CD4-positive, CD25-positive, alpha-beta regulatory T cell (primary cell): ENCODE measurements at regions not wholly inside any gene's neighbourhood (a gene's known extent, or its start where the extent isn't known, plus 50 kb on each side); places are given as distances from the start of the nearest gene placed in this dataset.

Source experiments
- ATAC-seq, 2 donors: fragments of 150-1000 bp; cut with Tn5 transposase; one replicate each; pipeline ENCODE4 v1.10.0; 2021; ENCODE audit warnings: low read depth in 2 of 2, moderate number of reproducible peaks in 2 of 2, moderate library complexity in 1 of 2
- DNase-seq, 3 donors: peaks; one replicate each; pipeline versions ENCODE4 v3.0.0 to v3.0.0-alpha.2; 2012 to 2022; ENCODE audit warnings: mixed read lengths in 1 of 3
- H3K27ac ChIP-seq: one replicate; pipeline ENCODE4 v1.7.0; 2013; ENCODE audit warnings: mild to moderate bottlenecking, low read length; ENCODE audit not compliant: insufficient read depth, poor library complexity, severe bottlenecking
- H3K27me3 ChIP-seq: one replicate; pipeline ENCODE4 v1.7.0; 2013; ENCODE audit warnings: low read length; ENCODE audit not compliant: control insufficient read depth, insufficient read depth
- H3K36me3 ChIP-seq: one replicate; pipeline ENCODE4 v1.7.0; 2013; ENCODE audit warnings: mild to moderate bottlenecking, low read length, moderate library complexity; ENCODE audit not compliant: control insufficient read depth, insufficient read depth
- H3K4me1 ChIP-seq: 2 replicates; pipeline ENCODE4 v1.7.0; 2013; ENCODE audit warnings: mild to moderate bottlenecking, low read length; ENCODE audit not compliant: insufficient read depth, control insufficient read depth, poor library complexity, severe bottlenecking
- H3K4me3 ChIP-seq: one replicate; pipeline ENCODE4 v1.7.0; 2013; ENCODE audit warnings: low read depth, mild to moderate bottlenecking, low read length, moderate library complexity
- H3K9me3 ChIP-seq, 2 experiments: 1 replicate in 1 of 2; 2 replicates in 1 of 2; pipeline ENCODE4 v1.7.0; 2013; ENCODE audit warnings: low read length in 2 of 2, mild to moderate bottlenecking in 1 of 2, moderate library complexity in 1 of 2; ENCODE audit not compliant: control insufficient read depth in 2 of 2
- H3K27ac Mint-ChIP-seq, 3 donors: one replicate each; pipeline ENCODE4 v1.8.0; 2020 to 2022; ENCODE audit warnings: mild to moderate bottlenecking in 3 of 3, mixed read lengths in 3 of 3, moderate library complexity in 2 of 3
- H3K27me3 Mint-ChIP-seq: one replicate; pipeline ENCODE4 v1.8.0; 2022; ENCODE audit warnings: mild to moderate bottlenecking, mixed read lengths
- H3K36me3 Mint-ChIP-seq: one replicate; pipeline ENCODE4 v1.8.0; 2020; ENCODE audit warnings: mixed read lengths
- H3K4me1 Mint-ChIP-seq, 4 donors: one replicate each; pipeline ENCODE4 v1.8.0; 2020 to 2022; ENCODE audit warnings: mixed read lengths in 4 of 4, mild to moderate bottlenecking in 1 of 4
- H3K4me3 Mint-ChIP-seq, 4 donors: one replicate each; pipeline ENCODE4 v1.8.0; 2020 to 2022; ENCODE audit warnings: mild to moderate bottlenecking in 4 of 4, mixed read lengths in 4 of 4, moderate library complexity in 3 of 4
- H3K9me3 Mint-ChIP-seq, 7 donors: one replicate each; pipeline ENCODE4 v1.8.0; 2020 to 2022; ENCODE audit warnings: mixed read lengths in 7 of 7, mild to moderate bottlenecking in 3 of 7, moderate library complexity in 2 of 7

- Mint-ChIP-seq H3K36me3 (no peaks in the 10 kb centered on the region), H3K27ac (no peak overlapping the region)
- H3K36me3 ChIP-seq: no peaks in the 10 kb centered on the region
Observed at GRCh38 chr1:201633811-201634210, 94.9 kb downstream of the NAV1 start.

GRCh38 chr1:201634261-201634660 lies 95.3 kb downstream of the NAV1 start:
- Histone ChIP-seq H3K4me3 (no peak overlapping the region), H3K4me1 (no peaks in the 10 kb centered on the region), H3K27me3 (no peaks in the 10 kb centered on the region), H3K27ac (no peak overlapping the region), H3K36me3 (no peaks in the 10 kb centered on the region), H3K9me3 (no peaks in the 10 kb centered on the region)
- DNase-seq: no peak
- no peaks in the 10 kb centered on the region for H3K4me1 Mint-ChIP-seq
- H3K36me3 Mint-ChIP-seq: no peaks in the 10 kb centered on the region
- no peak overlapping the region for H3K27ac Mint-ChIP-seq
- H3K4me3 Mint-ChIP-seq: no peak overlapping the region
- no peak for ATAC-seq
- no peaks in the 10 kb centered on the region for H3K9me3 Mint-ChIP-seq
- no peaks in the 10 kb centered on the region for H3K27me3 Mint-ChIP-seq

More at GRCh38 chr1:201633811-201634210, 94.9 kb downstream of the NAV1 start:
- Mint-ChIP-seq H3K4me3 (no peak overlapping the region), H3K4me1 (no peaks in the 10 kb centered on the region), H3K27me3 (no peaks in the 10 kb centered on the region), H3K9me3 (no peaks in the 10 kb centered on the region)
- DNase-seq: no peak
- Histone ChIP-seq H3K4me3 (no peak overlapping the region), H3K27me3 (no peaks in the 10 kb centered on the region), H3K9me3 (no peaks in the 10 kb centered on the region), H3K4me1 (no peaks in the 10 kb centered on the region), H3K27ac (no peak overlapping the region)
- ATAC-seq: no peak

DNA sequence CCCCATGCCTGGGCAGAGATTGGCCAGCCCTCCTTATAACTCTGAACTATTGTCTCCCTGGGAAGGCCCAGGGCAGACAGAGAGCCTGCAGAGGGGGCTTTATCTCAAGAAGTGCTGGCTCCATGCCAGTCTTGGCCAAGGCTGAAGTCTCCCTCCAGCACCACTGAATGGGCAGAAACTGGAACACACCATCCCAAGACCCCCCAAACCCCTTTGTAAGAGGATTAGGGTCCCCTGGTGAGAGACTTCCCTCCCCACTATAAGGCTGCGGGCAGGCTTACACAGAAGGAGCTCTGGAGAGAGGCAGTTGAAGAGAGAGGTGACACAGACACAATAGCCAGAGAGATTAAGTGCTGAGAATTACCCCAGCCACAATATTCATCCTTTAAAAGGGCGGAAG lies 97.2 kb downstream of the NAV1 start:
- Mint-ChIP-seq H3K9me3 (no peaks in the 10 kb centered on the region), H3K4me3 (no peak overlapping the region), H3K27ac (no peak overlapping the region), H3K27me3 (no peaks in the 10 kb centered on the region), H3K36me3 (no peaks in the 10 kb centered on the region), H3K4me1 (no peaks in the 10 kb centered on the region)
- Histone ChIP-seq H3K27me3 (no peaks in the 10 kb centered on the region), H3K36me3 (no peaks in the 10 kb centered on the region), H3K4me3 (no peak overlapping the region), H3K27ac (no peak overlapping the region), H3K9me3 (no peaks in the 10 kb centered on the region), H3K4me1 (no peaks in the 10 kb centered on the region)
- ATAC-seq (no peak), DNase-seq (no peak)

- Histone ChIP-seq H3K27ac (no peak overlapping the region), H3K27me3 (no peaks in the 10 kb centered on the region), H3K4me1 (no peaks in the 10 kb centered on the region), H3K9me3 (no peaks in the 10 kb centered on the region), H3K4me3 (no peak overlapping the region), H3K36me3 (no peaks in the 10 kb centered on the region)
- Mint-ChIP-seq H3K4me1 (no peaks in the 10 kb centered on the region), H3K4me3 (no peak overlapping the region), H3K27me3 (no peaks in the 10 kb centered on the region), H3K27ac (no peak overlapping the region), H3K9me3 (no peaks in the 10 kb centered on the region), H3K36me3 (no peaks in the 10 kb centered on the region)
- ATAC-seq (no peak), DNase-seq (no peak)
Observed at GRCh38 chr1:201636510-201636971, 97.6 kb downstream of the NAV1 start.

DNA sequence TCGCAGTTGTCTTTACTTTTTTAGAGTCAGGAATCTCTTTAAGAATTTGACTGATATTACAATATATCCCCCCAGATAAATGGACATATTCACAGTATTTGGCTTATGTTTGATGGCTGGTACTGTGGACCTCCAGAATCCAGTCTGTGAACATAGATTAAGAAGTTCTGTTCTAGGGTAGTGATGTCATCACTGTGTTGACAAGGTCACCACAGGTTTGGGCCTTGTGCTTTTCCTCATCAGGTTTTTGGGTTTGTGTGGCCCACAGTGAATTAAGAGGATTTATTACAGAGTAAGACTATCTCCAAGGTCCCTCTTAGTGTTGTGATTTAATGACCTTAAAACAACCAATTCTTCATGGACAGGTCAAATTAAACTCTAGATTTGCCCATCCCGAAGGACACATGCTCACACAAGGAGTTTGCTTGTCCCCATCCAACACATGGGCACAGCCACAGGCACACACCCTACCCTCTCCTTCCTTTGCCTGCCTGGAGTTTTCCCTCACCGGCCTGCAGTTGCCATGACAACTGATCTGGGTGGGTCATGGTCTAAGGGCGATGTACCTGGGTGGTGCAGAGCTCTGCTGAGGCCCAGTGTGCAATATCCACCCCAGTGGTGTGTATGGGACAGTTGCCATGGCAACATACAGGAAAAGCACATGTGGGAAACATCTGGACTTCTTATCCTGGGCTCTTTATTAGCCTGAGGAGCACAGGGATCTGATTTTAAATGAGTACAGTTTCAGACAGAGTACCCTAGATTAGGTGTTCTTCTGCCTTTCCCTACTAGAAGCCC lies 98.6 kb downstream of the NAV1 start:
- Histone ChIP-seq H3K27me3 (no peaks in the 10 kb centered on the region), H3K4me3 (no peak overlapping the region), H3K27ac (no peak overlapping the region), H3K9me3 (no peaks in the 10 kb centered on the region), H3K36me3 (no peaks in the 10 kb centered on the region), H3K4me1 (no peaks in the 10 kb centered on the region)
- ATAC-seq (no peak), DNase-seq (no peak)
- H3K4me3 Mint-ChIP-seq: no peak overlapping the region
- no peak overlapping the region for H3K27ac Mint-ChIP-seq
- no peaks in the 10 kb centered on the region for H3K27me3 Mint-ChIP-seq
- H3K36me3 Mint-ChIP-seq: no peaks in the 10 kb centered on the region
- no peaks in the 10 kb centered on the region for H3K9me3 Mint-ChIP-seq
- no peaks in the 10 kb centered on the region for H3K4me1 Mint-ChIP-seq

- Histone ChIP-seq H3K27ac (no peak overlapping the region), H3K36me3 (no peaks in the 10 kb centered on the region), H3K4me1 (no peaks in the 10 kb centered on the region), H3K4me3 (no peak overlapping the region), H3K27me3 (no peaks in the 10 kb centered on the region), H3K9me3 (no peaks in the 10 kb centered on the region)
- DNase-seq: no peak
- Mint-ChIP-seq H3K27ac (no peak overlapping the region), H3K4me1 (no peaks in the 10 kb centered on the region), H3K27me3 (peaks cover 4% of the 10 kb centered on the region), H3K4me3 (no peak overlapping the region), H3K36me3 (peaks cover under 1% of the 10 kb centered on the region), H3K9me3 (no peaks in the 10 kb centered on the region)
- no peak for ATAC-seq
Observed at GRCh38 chr1:201639391-201639790, 100.5 kb downstream of the NAV1 start.

DNA sequence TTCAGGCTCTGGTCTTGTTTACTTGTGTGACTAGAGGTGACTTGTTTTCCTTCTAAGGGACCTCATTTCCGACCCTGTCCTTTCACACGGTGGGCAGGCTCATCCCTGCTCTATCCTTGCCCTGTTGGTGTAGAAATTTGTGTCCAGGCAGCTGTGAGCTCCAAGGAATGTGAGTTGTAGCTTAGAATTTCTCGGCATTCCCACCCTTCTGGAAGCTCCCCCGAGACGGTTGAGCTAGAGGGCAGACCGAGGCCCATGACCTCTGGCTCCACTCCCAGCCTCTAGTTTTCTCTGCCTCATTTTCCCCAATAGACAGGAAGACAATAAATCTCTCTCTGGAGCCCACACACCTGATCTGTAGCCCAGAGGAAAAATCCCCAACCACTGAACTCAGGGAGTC lies 100.9 kb downstream of the NAV1 start:
- Mint-ChIP-seq H3K36me3 (peaks cover 4% of the 10 kb centered on the region), H3K27me3 (peaks cover 6% of the 10 kb centered on the region), H3K9me3 (no peaks in the 10 kb centered on the region), H3K27ac (no peak overlapping the region), H3K4me1 (no peaks in the 10 kb centered on the region), H3K4me3 (no peak overlapping the region)
- no peaks in the 10 kb centered on the region for H3K4me1 ChIP-seq
- H3K9me3 ChIP-seq: no peaks in the 10 kb centered on the region
- no peaks in the 10 kb centered on the region for H3K36me3 ChIP-seq
- H3K4me3 ChIP-seq: no peak overlapping the region
- ATAC-seq (no peak), DNase-seq (no peak)
- H3K27ac ChIP-seq: no peak overlapping the region
- no peaks in the 10 kb centered on the region for H3K27me3 ChIP-seq

GRCh38 chr1:201640624-201641023 lies 101.7 kb downstream of the NAV1 start:
- ATAC-seq (no peak), DNase-seq (no peak)
- H3K27me3 Mint-ChIP-seq: peaks cover 7% of the 10 kb centered on the region
- H3K36me3 Mint-ChIP-seq: peaks cover 4% of the 10 kb centered on the region
- Histone ChIP-seq H3K27ac (no peak overlapping the region), H3K9me3 (no peaks in the 10 kb centered on the region), H3K4me3 (no peak overlapping the region), H3K4me1 (no peaks in the 10 kb centered on the region), H3K27me3 (no peaks in the 10 kb centered on the region), H3K36me3 (no peaks in the 10 kb centered on the region)
- H3K4me1 Mint-ChIP-seq: no peaks in the 10 kb centered on the region
- H3K4me3 Mint-ChIP-seq: no peak overlapping the region
- H3K9me3 Mint-ChIP-seq: no peaks in the 10 kb centered on the region
- H3K27ac Mint-ChIP-seq: no peak overlapping the region
